ENCODE measurements at regions not wholly inside any gene's neighbourhood (a gene's known extent, or its start where the extent isn't known, plus 50 kb on each side); places are given as distances from the start of the nearest gene placed in this dataset.

- H4K20me1 ChIP-seq (replicated peaks; ENCODE audit: control insufficient read depth, insufficient read depth, low read length): no peaks in the 10 kb centered on the region; the same call in 1 of the 2 replicates
- FAIRE-seq: no peak
- no peaks in the 10 kb centered on the region for H3K36me3 ChIP-seq (ENCODE audit: control insufficient read depth, insufficient read depth, low read length)
- in situ Hi-C loops (cut with MboI): no loop called here
- intact Hi-C loops (cut with micrococcal nuclease): no loop called here
- peaks cover 6 to 15% of the 10 kb centered on the region in 2 experiments; a peak in 4 of 5 replicates for H3K27me3 ChIP-seq (ENCODE audit: control insufficient read depth in 2 of 2, insufficient read depth in 2 of 2, low read length in 2 of 2)
- H3K27ac ChIP-seq (ENCODE audit: extremely low read depth, low read depth, low read length): no peak overlapping the region
- H3K4me3 ChIP-seq: no peak overlapping the region
- no peak for ATAC-seq
- H2AFZ ChIP-seq (ENCODE audit: low read depth, low read length): no peak overlapping the region
- DNase-seq (ENCODE audit: extremely low read depth in 1 of 4, low spot score in 3 of 4): no peak
- no peak overlapping the region for H3K9ac ChIP-seq (ENCODE audit: insufficient read depth in 1 of 2, low read depth in 2 of 2, low read length in 2 of 2)
- no peak for TF ChIP-seq ZNF124 (CRISPR knock-in tag; IDR thresholded peaks at IDR 0.05)
- no peak for TF ChIP-seq EP300 (IDR thresholded peaks at IDR 0.05; ENCODE audit: low read length)
- no peak for TF ChIP-seq TCF7L2 (IDR thresholded peaks at IDR 0.05; ENCODE audit: low read depth, low read length)
- no peak for TF ChIP-seq NCOR1 (IDR thresholded peaks at IDR 0.05)
- no peak for TF ChIP-seq ZBTB43 (CRISPR knock-in tag; IDR thresholded peaks at IDR 0.05)
- TF ChIP-seq ZNF316 (IDR thresholded peaks at IDR 0.05): no peak
- TF ChIP-seq SRSF3 (IDR thresholded peaks at IDR 0.05; ENCODE audit: insufficient read depth, low read length): no peak
- POLR2A ChIA-PET: no interaction called here
- no peaks in the 10 kb centered on the region for H3K9me3 ChIP-seq (replicated peaks; ENCODE audit: control insufficient read depth, insufficient read depth, low read depth, low read length)
- WGBS (ENCODE audit: insufficient coverage, low coverage, missing lambda C conversion rate): 0% methylated on average over 1 of the region's 1 CpG
- BruUV-seq (replicated peaks): no TSS peak
- H3K4me2 ChIP-seq (ENCODE audit: insufficient read depth, low read length): no peak overlapping the region
- H3K9me1 ChIP-seq (ENCODE audit: control insufficient read depth, insufficient read depth, low read length): no peaks in the 10 kb centered on the region
- CTCF ChIA-PET (ENCODE audit: low intra/inter-chr PET ratio): no interaction called here
- H3K4me1 ChIP-seq (replicated peaks in 1 of 2; ENCODE audit: control insufficient read depth in 2 of 2, insufficient read depth in 2 of 2, low read length in 2 of 2): no peaks in the 10 kb centered on the region
- H3K79me2 ChIP-seq (ENCODE audit: control insufficient read depth, insufficient read depth, low read length): no peaks in the 10 kb centered on the region
Observed at GRCh38 chr4:4746444-4746843, 113.0 kb upstream of the MSX1 start.

GRCh38 chr4:4740071-4740470 lies 119.4 kb upstream of the MSX1 start:
- no TSS peak for BruUV-seq (replicated peaks)
- no peaks in the 10 kb centered on the region for H3K9me1 ChIP-seq (ENCODE audit: control insufficient read depth, insufficient read depth, low read length)
- no peaks in the 10 kb centered on the region for H3K79me2 ChIP-seq (ENCODE audit: control insufficient read depth, insufficient read depth, low read length)
- in situ Hi-C loops (cut with MboI) (no loop called here), intact Hi-C loops (cut with micrococcal nuclease) (no loop called here)
- no peak for FAIRE-seq
- ChIA-PET CTCF (ENCODE audit: low intra/inter-chr PET ratio) (no interaction called here), POLR2A (no interaction called here)
- no peak overlapping the region for H3K9ac ChIP-seq (ENCODE audit: insufficient read depth in 1 of 2, low read depth in 2 of 2, low read length in 2 of 2)
- no peaks in the 10 kb centered on the region for H3K4me1 ChIP-seq (replicated peaks in 1 of 2; ENCODE audit: control insufficient read depth in 2 of 2, insufficient read depth in 2 of 2, low read length in 2 of 2)
- H3K9me3 ChIP-seq (replicated peaks; ENCODE audit: control insufficient read depth, insufficient read depth, low read depth, low read length): no peaks in the 10 kb centered on the region
- H3K27ac ChIP-seq (ENCODE audit: extremely low read depth, low read depth, low read length): no peak overlapping the region
- H3K36me3 ChIP-seq (ENCODE audit: control insufficient read depth, insufficient read depth, low read length): no peaks in the 10 kb centered on the region
- no peak overlapping the region for H2AFZ ChIP-seq (ENCODE audit: low read depth, low read length)
- no peak overlapping the region for H3K4me2 ChIP-seq (ENCODE audit: insufficient read depth, low read length)
- H3K27me3 ChIP-seq (ENCODE audit: control insufficient read depth in 2 of 2, insufficient read depth in 2 of 2, low read length in 2 of 2): peaks cover 0 to 11% of the 10 kb centered on the region in 2 experiments; a peak in 1 of 5 replicates
- DNase-seq (ENCODE audit: extremely low read depth in 1 of 4, low spot score in 3 of 4): no peak
- no peak for ATAC-seq
- H3K4me3 ChIP-seq: no peak overlapping the region
- H4K20me1 ChIP-seq (replicated peaks; ENCODE audit: control insufficient read depth, insufficient read depth, low read length): peaks cover 6% of the 10 kb centered on the region; the same call in 1 of the 2 replicates
- TF ChIP-seq KDM1A (IDR thresholded peaks at IDR 0.05) (no peak), KDM4B (IDR thresholded peaks at IDR 0.05; ENCODE audit: borderline replicate concordance in 2 of 2, low read depth in 1 of 2) (no peak), RCOR1 (IDR thresholded peaks at IDR 0.05; ENCODE audit: borderline replicate concordance in 1 of 2, low read depth in 2 of 2, low read length in 2 of 2) (no peak), FOXP4 (CRISPR knock-in tag; IDR thresholded peaks at IDR 0.05; ENCODE audit: borderline replicate concordance) (no peak), SMARCA5 (IDR thresholded peaks at IDR 0.05) (no peak), EZH2 (IDR thresholded peaks at IDR 0.05; ENCODE audit: borderline replicate concordance, low read depth, low read length) (no peak), FOXO4 (CRISPR knock-in tag; IDR thresholded peaks at IDR 0.05) (no peak), EP300 (IDR thresholded peaks at IDR 0.05; ENCODE audit: low read length) (no peak)

Data from K562 (cell line).